ENCODE measurements at regions not wholly inside any gene's neighbourhood (a gene's known extent, or its start where the extent isn't known, plus 50 kb on each side); places are given as distances from the start of the nearest gene placed in this dataset.

DNA sequence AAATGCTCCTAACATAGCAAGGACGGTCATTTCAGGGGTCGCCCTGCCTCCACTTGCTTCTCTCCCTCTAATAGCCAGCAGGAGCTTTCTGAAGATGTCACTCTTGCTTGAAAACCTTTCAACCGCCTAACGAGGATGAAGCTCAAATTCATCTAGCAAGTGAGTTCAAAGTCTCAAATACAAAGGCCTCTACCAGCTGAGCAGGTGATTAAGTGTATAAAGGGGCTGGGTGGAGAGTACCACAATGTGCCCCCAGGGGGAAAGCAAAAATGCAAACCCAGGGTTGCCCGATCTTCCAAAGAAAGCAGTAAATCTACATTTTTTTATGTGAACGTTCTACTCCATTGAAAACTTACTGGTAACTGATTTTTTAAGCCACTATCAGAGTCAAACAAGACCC is 50.4 kb upstream of the GRIP2 start:
- DNase-seq, result no peak

DNA sequence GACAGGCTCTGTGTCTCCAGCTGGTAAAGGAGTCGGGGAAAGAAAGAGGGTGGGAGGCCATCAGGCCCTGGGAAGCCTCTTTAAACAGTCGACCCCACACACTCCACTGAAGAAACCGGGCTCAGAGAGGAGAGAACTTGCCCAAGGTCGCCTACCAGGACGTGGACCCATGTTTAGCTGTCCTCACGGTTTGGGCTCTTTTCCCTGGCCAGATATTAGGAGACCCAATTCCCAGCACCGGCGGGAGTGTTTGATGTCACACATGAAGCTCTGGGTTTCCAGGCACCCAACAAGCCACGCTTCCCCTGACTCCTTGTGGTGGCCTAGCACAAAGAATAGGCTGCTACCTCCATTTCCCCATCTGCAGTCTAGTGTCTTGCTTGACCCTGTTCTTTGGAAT is 52.2 kb upstream of the GRIP2 start:
- no peak for DNase-seq

DNA sequence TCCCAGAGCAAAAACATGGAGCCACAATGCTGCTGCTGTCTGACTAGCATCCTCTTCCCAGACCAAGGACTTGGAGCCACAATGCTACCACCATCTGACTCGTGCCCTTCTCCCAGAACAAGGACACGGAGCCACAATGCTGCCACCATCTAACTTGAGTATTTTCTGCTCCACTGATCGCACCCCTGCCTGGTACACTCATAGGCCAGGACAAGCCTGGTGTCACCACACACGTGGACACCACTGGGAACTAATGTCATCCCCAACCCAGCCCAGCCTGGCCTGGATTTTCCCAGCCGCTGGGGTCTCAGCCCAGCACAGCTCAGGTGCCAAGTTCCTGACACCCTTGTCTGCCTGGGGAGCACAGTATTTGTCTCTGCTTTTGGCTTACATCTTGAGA is 52.7 kb upstream of the GRIP2 start:
- no peak for DNase-seq

DNA sequence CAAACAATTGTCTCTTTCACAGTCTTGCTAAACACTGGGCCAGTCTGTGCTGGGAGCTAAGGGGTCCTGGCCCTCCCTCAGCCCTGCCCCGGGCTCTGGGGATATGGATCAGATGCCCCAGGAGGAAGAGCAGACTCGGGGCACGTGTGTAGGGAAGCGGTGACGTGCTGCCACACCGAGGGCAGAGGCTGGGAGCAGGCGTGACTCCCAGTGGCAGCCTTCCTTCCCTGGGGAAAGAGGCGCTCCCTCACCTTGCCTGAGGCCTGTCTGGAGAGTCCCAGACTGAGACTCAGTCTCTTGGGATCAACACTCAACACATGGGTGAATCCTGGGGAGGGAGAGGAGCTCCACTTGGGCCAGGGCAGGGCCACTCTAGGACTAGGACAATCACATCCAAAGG is 54.1 kb upstream of the GRIP2 start:
- DNase-seq, result no peak

DNA sequence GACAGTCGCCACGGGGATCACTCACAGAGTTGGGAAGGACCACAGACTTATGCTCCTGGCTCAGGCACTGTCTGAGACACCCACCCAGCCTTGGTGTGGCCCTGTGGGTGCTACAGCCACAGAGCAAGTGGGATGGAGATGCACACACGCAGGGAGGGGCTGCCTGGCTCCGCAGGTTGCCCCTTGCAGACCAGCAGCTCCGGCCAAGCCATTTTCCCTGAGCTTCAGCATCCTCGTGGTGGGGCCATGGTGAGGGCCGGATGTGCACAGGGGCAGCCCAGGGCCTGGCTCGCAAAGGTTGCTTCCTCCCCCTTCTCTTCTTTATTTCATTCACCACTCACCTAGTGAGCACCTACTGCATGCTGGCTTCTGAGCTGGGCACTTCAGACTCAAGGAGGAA is 55.4 kb upstream of the GRIP2 start:
- DNase-seq, result no peak

DNA sequence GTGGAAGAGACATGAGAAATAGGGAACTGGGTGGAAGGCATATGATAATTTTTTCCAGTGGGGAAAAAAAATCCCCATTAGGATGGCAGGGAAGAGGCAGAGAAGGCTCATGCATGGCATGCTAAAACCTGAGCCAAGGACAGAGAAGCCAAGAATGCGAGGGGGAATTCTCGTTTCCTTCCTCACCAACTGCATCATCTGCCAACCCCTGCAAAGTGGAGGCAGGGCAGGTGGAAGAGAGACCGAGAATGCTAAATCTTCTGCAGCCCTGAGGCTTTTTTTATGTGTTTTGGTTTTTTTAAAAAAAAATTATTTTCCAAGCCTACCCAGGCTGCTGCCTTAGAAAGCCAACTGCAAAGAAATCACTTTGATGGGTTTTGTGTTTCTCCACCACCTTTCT is 54.3 kb upstream of the CCDC174 start:
- DNase-seq, result no peak

DNA sequence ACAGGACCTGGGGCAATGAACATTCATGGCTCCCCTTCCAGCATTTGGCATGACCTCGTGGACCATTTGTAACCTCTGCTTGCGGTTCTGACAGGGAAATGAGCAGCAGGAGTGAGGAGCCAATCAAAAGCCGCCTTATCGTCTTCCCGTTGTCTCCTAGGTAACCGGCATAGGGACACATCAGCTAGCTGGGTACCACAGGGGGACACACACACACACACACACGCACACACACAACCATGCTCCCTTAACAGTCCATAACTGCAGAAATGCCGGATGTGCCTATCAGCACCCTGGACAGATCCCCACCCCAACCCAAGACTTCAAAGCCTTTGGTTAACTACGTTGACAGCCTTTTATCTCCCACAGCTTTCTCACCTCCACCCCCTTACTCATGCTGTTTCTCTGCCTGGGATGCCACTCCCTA is 53.4 kb upstream of the CCDC174 start:
- peak; percentile 55 for DNase-seq

DNA sequence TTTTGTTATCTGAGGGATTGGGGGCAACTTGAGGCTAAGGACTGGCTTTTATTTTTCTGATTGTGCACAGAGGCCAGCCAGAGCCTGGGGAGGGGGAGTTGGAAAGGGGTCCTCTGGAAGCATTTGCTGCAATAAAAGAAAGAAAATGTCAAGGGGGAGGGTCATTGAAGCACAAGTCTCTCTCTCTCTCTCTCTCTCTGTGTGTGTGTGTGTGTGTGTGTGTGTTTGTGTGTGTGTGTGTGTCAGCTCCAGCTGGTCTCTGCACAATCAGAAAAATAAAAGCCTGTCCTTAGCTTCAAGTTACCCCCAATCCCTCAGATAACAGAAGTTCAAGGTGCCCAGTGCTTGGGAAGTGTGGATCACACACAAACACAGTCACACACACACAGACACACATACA is 52.1 kb upstream of the CCDC174 start:
- no peak for DNase-seq

DNA sequence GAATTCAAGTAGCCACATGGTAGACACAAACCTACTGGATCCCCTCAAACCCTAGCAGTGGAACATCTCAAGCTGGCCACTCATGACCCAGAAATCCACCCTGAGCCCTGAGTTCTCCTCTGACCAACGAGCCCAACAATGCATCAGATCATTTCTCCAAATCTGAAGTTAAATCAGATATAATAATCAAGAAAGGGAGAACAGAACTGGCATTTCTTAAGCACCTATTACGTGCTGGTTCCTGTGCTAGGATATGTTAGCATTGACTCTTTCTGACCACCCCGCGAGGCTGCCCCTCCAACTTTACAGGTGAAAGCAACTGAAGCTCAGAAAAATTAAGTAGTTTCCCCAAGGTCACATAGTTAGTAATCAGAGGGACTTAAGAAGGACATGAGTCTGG is 51.5 kb upstream of the CCDC174 start:
- DNase-seq, result no peak

DNA sequence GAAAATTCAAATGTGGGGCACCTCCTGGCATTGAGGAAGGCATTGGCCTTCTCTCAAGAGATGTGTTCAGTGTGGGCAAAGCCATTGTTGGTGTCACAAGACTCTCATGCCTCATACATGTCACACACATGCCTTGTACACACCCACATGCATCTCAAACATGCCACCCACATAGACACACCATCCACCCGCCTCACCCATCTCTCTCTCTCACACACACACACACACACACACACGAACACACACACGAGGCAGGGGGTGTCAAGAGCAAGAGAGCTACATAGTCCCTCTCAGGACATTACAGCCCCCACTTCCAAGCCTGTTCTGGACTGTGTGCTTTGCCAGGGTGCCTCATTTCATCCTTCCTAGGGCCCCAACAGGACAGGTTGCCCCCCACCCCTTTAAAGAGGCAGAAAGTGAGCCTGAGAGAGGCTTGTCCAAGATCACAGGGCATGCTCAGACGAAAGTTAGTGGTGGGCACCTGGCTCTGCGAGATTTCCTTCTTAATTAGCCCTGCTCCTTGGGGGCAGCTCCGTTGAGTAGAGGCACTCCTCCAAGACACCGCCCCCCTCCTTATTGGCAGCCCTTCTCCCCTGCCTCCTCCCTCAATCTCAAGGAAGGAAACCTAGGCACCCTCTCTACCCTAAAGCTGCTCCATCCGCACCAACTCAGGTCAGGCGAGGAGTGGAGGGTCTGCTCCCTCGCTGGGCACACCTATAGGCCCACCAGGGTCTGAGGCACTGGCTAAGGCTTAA is 50.5 kb upstream of the CCDC174 start:
- no peak for DNase-seq

DNA sequence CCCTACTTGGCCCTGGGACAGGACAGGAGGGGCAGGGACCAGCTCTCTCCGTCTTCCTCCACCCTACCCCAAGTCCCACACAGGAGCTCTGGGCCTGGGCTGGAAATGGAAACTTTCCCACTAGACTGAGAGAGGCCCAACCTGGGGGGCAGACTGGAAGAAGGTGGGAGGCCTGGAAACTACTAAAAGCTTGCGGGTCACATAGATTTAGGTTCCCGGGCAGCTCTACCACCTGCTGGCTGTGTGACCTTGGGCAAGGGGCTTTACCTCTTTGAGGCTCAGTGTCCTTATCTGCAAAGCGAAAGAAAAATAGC is 49.9 kb upstream of the CCDC174 start:
- DNase-seq, result no peak

Measured in activated CD4-positive, alpha-beta T cell treated with anti-CD3 and anti-CD28 coated beads, Interleukin-10, Interleukin-2, amounts not matched to agents 100 ng/mL and 50 ng/mL, durations not matched to agents 16 hours and 8 hours (primary cell).